H9 (cell line): ENCODE measurements at regions not wholly inside any gene's neighbourhood (a gene's known extent, or its start where the extent isn't known, plus 50 kb on each side); places are given as distances from the start of the nearest gene placed in this dataset.

ENCODE experiments used
- DNase-seq: peaks from one replicate; pipeline ENCODE4 v3.0.0-alpha.2; 2017
- H2AFZ ChIP-seq: one replicate; pipeline ENCODE4 v1.6.1; 2013; ENCODE audit warnings: mild to moderate bottlenecking, low read length, control low read depth, moderate library complexity
- H2AK5ac ChIP-seq: 2 replicates; pipeline ENCODE4 v1.6.1; 2013; ENCODE audit warnings: low read length, control low read depth, mixed read lengths; ENCODE audit not compliant: insufficient read length
- H2BK120ac ChIP-seq: one replicate; pipeline ENCODE4 v1.6.1; 2013; ENCODE audit warnings: low read depth, mild to moderate bottlenecking, low read length, control low read depth, inconsistent platforms; ENCODE audit not compliant: poor library complexity, severe bottlenecking
- H2BK12ac ChIP-seq: 2 replicates; pipeline ENCODE4 v1.6.1; 2013; ENCODE audit warnings: low read length, control low read depth, mixed read lengths, low read depth; ENCODE audit not compliant: insufficient read length
- H2BK15ac ChIP-seq: 2 replicates; pipeline ENCODE4 v1.6.1; 2013; ENCODE audit warnings: low read depth, low read length, control low read depth
- H2BK20ac ChIP-seq: one replicate; pipeline ENCODE4 v1.6.1; 2013; ENCODE audit warnings: low read depth, mild to moderate bottlenecking, low read length, control low read depth, inconsistent platforms; ENCODE audit not compliant: poor library complexity, severe bottlenecking
- H2BK5ac ChIP-seq: 2 replicates; pipeline ENCODE4 v1.6.1; 2013; ENCODE audit warnings: low read length, control low read depth, mixed read lengths; ENCODE audit not compliant: insufficient read length
- H3K14ac ChIP-seq: 2 replicates; pipeline ENCODE4 v1.6.1; 2013; ENCODE audit warnings: low read length, control low read depth; ENCODE audit not compliant: insufficient read depth
- H3K18ac ChIP-seq: 2 replicates; pipeline ENCODE4 v1.6.1; 2013; ENCODE audit warnings: low read depth, mild to moderate bottlenecking, mixed read lengths, low read length, control low read depth; ENCODE audit not compliant: insufficient read length
- H3K23ac ChIP-seq: 2 replicates; pipeline ENCODE4 v1.6.1; 2013; ENCODE audit warnings: low read length, control low read depth, mixed read lengths, low read depth; ENCODE audit not compliant: insufficient read length
- H3K23me2 ChIP-seq: 2 replicates; pipeline ENCODE4 v1.6.1; 2013; ENCODE audit warnings: low read depth, mild to moderate bottlenecking, mixed read lengths, low read length, control low read depth; ENCODE audit not compliant: insufficient read length, poor library complexity, severe bottlenecking
- H3K27ac ChIP-seq: 2 replicates; pipeline ENCODE4 v1.5.1; 2013; ENCODE audit warnings: low read length, control low read depth, mixed read lengths, low read depth; ENCODE audit not compliant: insufficient read length
- H3K27me3 ChIP-seq: 2 replicates; pipeline ENCODE4 v1.6.1; 2013; ENCODE audit warnings: low read length, control low read depth, inconsistent platforms; ENCODE audit not compliant: insufficient read depth
- H3K4ac ChIP-seq: 2 replicates; pipeline ENCODE4 v1.6.1; 2013; ENCODE audit warnings: low read depth, mild to moderate bottlenecking, control low read depth, inconsistent platforms, low read length, moderate library complexity
- H3K4me1 ChIP-seq: 2 replicates; pipeline ENCODE4 v1.6.1; 2013; ENCODE audit warnings: low read length, control low read depth, inconsistent platforms; ENCODE audit not compliant: insufficient read depth
- H3K4me2 ChIP-seq: 2 replicates; pipeline ENCODE4 v1.6.1; 2013; ENCODE audit warnings: low read length, control low read depth, mixed read lengths; ENCODE audit not compliant: insufficient read length, insufficient read depth
- H3K56ac ChIP-seq: 2 replicates; pipeline ENCODE4 v1.6.1; 2013; ENCODE audit warnings: low read depth, mild to moderate bottlenecking, mixed read lengths, low read length, control low read depth; ENCODE audit not compliant: insufficient read length
- H3K79me1 ChIP-seq: 2 replicates; pipeline ENCODE4 v1.6.1; 2013; ENCODE audit warnings: low read depth, mild to moderate bottlenecking, moderate library complexity, low read length, control low read depth, inconsistent platforms; ENCODE audit not compliant: insufficient read depth, poor library complexity, severe bottlenecking
- H3K79me2 ChIP-seq: 2 replicates; pipeline ENCODE4 v1.6.1; 2013; ENCODE audit warnings: low read length, control low read depth, inconsistent platforms; ENCODE audit not compliant: insufficient read depth
- H3K9ac ChIP-seq: 2 replicates; pipeline ENCODE4 v1.6.1; 2013; ENCODE audit warnings: low read length, control low read depth, mixed read lengths; ENCODE audit not compliant: insufficient read length; ENCODE audit errors: extremely low read depth
- H3K9me3 ChIP-seq: one replicate; pipeline ENCODE4 v1.6.1; 2013; ENCODE audit warnings: low read depth, low read length, inconsistent platforms; ENCODE audit not compliant: control insufficient read depth
- H3T11ph ChIP-seq: one replicate; pipeline ENCODE4 v1.6.1; 2013; ENCODE audit warnings: mild to moderate bottlenecking, low read length, control low read depth, inconsistent platforms
- H4K20me1 ChIP-seq: one replicate; pipeline ENCODE4 v1.6.1; 2013; ENCODE audit not compliant: control insufficient read depth, insufficient read length, insufficient read depth
- H4K5ac ChIP-seq: 2 replicates; pipeline ENCODE4 v1.6.1; 2013; ENCODE audit warnings: low read depth, mild to moderate bottlenecking, mixed read lengths, low read length, control low read depth; ENCODE audit not compliant: insufficient read length
- H4K8ac ChIP-seq: replicated peaks from 2 replicates; pipeline ENCODE4 v1.6.1; 2013; ENCODE audit warnings: low read length, control low read depth, mixed read lengths, low read depth; ENCODE audit not compliant: insufficient read length
- H4K91ac ChIP-seq: 2 replicates; pipeline ENCODE4 v1.6.1; 2013; ENCODE audit warnings: low read depth, mild to moderate bottlenecking, moderate library complexity, mixed read lengths, low read length, control low read depth; ENCODE audit not compliant: insufficient read length
- H3K27ac Mint-ChIP-seq, 3 experiments: 2 replicates in 2 of 3; 3 replicates in 1 of 3; pipeline ENCODE4 v1.8.0; 2020 to 2021; ENCODE audit warnings: mixed read lengths in 3 of 3, mild to moderate bottlenecking in 1 of 3, moderate library complexity in 1 of 3
- H3K27me3 Mint-ChIP-seq: 2 replicates; pipeline ENCODE4 v1.8.0; 2021; ENCODE audit warnings: low read depth, mild to moderate bottlenecking, moderate library complexity, mixed read lengths
- H3K36me3 Mint-ChIP-seq, 3 experiments: 2 replicates in 2 of 3; 3 replicates in 1 of 3; pipeline ENCODE4 v1.8.0; 2020 to 2021; ENCODE audit warnings: low read depth in 3 of 3, mixed read lengths in 3 of 3; ENCODE audit not compliant: insufficient read depth in 1 of 3
- H3K4me1 Mint-ChIP-seq, 2 experiments: 2 replicates each; pipeline ENCODE4 v1.8.0; 2020; ENCODE audit warnings: mixed read lengths in 2 of 2
- H3K4me3 Mint-ChIP-seq, 2 experiments: 2 replicates in 1 of 2; 3 replicates in 1 of 2; pipeline ENCODE4 v1.8.0; 2020 to 2021; ENCODE audit warnings: mild to moderate bottlenecking in 2 of 2, mixed read lengths in 2 of 2, moderate library complexity in 1 of 2
- H3K9me3 Mint-ChIP-seq, 2 experiments: 2 replicates in 1 of 2; 3 replicates in 1 of 2; pipeline ENCODE4 v1.8.0; 2020; ENCODE audit warnings: mild to moderate bottlenecking in 2 of 2, mixed read lengths in 2 of 2, moderate library complexity in 1 of 2
- WGBS: extraction: QIAGEN DNeasy Blood & Tissue Kit; methylation state at CpG from one replicate; pipeline ENCODE4 v1.1.7; 2013; ENCODE audit warnings: missing lambda C conversion rate, low lambda C conversion rate, mixed read lengths; ENCODE audit not compliant: insufficient read length; ENCODE audit errors: extremely low coverage; 5-methylcytosine and 5-hydroxymethylcytosine counted together
- TF ChIP-seq, protein P1 (sequence below): fragments of 200-600 bp; sonication (generic); conservative IDR thresholded peaks from 3 replicates; pipeline ENCODE4 v1.8.0; 2021; ENCODE audit warnings: antibody characterized with exemption, mild to moderate bottlenecking

DNA sequence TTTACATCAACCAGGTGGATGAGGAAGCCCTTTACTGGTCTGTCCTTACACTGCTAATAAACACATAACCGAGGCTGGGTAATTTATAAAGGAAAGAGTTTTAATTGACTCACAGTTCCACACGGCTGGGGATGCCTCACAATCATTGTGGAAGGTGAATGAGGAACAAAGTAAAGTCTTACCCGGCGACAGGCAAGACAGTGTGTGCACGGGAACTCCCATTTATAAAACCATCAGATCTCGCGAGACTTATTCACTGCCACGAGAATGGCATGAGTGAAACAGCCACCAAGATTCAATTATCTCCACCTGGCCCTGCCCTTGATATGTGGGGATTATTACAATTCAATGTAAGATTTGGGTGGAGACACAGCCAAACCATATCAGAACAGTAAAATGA, 67.3 kb upstream of the GRAMD2B start:
- no peaks in the 10 kb centered on the region for H3K9me3 ChIP-seq
- no peaks in the 10 kb centered on the region for H3K79me2 ChIP-seq
- H3K23me2 ChIP-seq, result no peaks in the 10 kb centered on the region
- no peak overlapping the region for H3K4me3 Mint-ChIP-seq
- no peak overlapping the region for H3K18ac ChIP-seq
- no peak overlapping the region for H2BK15ac ChIP-seq
- H3K14ac ChIP-seq, result no peak overlapping the region
- H3K27ac Mint-ChIP-seq, result no peak overlapping the region
- H3K56ac ChIP-seq, result no peak overlapping the region
- H3K23ac ChIP-seq, result no peak overlapping the region
- no peak for DNase-seq
- H3K9ac ChIP-seq, result no peak overlapping the region
- no peaks in the 10 kb centered on the region for H3K79me1 ChIP-seq
- no peak overlapping the region for H2BK20ac ChIP-seq
- H4K91ac ChIP-seq, result no peak overlapping the region
- H3K4me2 ChIP-seq, result no peak overlapping the region
- H3T11ph ChIP-seq, result no peak overlapping the region
- no peak overlapping the region for H4K5ac ChIP-seq
- no peaks in the 10 kb centered on the region for H4K20me1 ChIP-seq
- no peak overlapping the region for H2AFZ ChIP-seq
- no peak overlapping the region for H4K8ac ChIP-seq
- H3K9me3 Mint-ChIP-seq, result no peaks in the 10 kb centered on the region
- H3K27me3 ChIP-seq, result no peaks in the 10 kb centered on the region
- no CpG with 5 or more reads among the region's 8 CpGs for WGBS
- H3K27me3 Mint-ChIP-seq, result no peaks in the 10 kb centered on the region; the same call in 1 of the 2 replicates
- H3K4me1 ChIP-seq, result no peaks in the 10 kb centered on the region
- no peak overlapping the region for H3K27ac ChIP-seq
- TF ChIP-seq, protein P1, sequence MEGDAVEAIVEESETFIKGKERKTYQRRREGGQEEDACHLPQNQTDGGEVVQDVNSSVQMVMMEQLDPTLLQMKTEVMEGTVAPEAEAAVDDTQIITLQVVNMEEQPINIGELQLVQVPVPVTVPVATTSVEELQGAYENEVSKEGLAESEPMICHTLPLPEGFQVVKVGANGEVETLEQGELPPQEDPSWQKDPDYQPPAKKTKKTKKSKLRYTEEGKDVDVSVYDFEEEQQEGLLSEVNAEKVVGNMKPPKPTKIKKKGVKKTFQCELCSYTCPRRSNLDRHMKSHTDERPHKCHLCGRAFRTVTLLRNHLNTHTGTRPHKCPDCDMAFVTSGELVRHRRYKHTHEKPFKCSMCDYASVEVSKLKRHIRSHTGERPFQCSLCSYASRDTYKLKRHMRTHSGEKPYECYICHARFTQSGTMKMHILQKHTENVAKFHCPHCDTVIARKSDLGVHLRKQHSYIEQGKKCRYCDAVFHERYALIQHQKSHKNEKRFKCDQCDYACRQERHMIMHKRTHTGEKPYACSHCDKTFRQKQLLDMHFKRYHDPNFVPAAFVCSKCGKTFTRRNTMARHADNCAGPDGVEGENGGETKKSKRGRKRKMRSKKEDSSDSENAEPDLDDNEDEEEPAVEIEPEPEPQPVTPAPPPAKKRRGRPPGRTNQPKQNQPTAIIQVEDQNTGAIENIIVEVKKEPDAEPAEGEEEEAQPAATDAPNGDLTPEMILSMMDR, result no peak
- peaks cover 3 to 4% of the 10 kb centered on the region in 2 experiments for H3K4me1 Mint-ChIP-seq
- H2AK5ac ChIP-seq, result no peak overlapping the region
- H3K36me3 Mint-ChIP-seq, result no peaks in the 10 kb centered on the region
- H2BK120ac ChIP-seq, result no peak overlapping the region
- H2BK12ac ChIP-seq, result no peak overlapping the region
- H2BK5ac ChIP-seq, result no peak overlapping the region
- no peak overlapping the region for H3K4ac ChIP-seq
